WTC11 (cell line): ENCODE measurements at regions not wholly inside any gene's neighbourhood (a gene's known extent, or its start where the extent isn't known, plus 50 kb on each side); places are given as distances from the start of the nearest gene placed in this dataset.

Experiments
- CTCF ChIP-seq: fragments of 200-600 bp; IDR thresholded peaks from 2 replicates; pipeline ENCODE4 v1.8.0; 2022; ENCODE audit warnings: antibody characterized with exemption
- ELF4 ChIP-seq: sonication (generic); formaldehyde crosslinking; IDR thresholded peaks from 2 replicates; pipeline ENCODE4 v1.8.1; 2022; ENCODE audit warnings: low read depth, mild to moderate bottlenecking, moderate library complexity, missing genetic modification reagents
- JUN ChIP-seq: sonication (generic); formaldehyde crosslinking; IDR thresholded peaks from 2 replicates; pipeline ENCODE4 v1.8.0; 2023; ENCODE audit warnings: mild to moderate bottlenecking, missing genetic modification reagents
- MAX ChIP-seq: sonication (generic); formaldehyde crosslinking; IDR thresholded peaks from 2 replicates; pipeline ENCODE4 v1.8.0; 2022; ENCODE audit warnings: mild to moderate bottlenecking, missing genetic modification reagents
- MYBL2 ChIP-seq: sonication (generic); formaldehyde crosslinking; IDR thresholded peaks from 2 replicates; pipeline ENCODE4 v1.8.1; 2023; ENCODE audit warnings: mild to moderate bottlenecking, moderate library complexity, missing genetic modification reagents
- NFE2L1 ChIP-seq: sonication (generic); formaldehyde crosslinking; IDR thresholded peaks from 2 replicates; pipeline ENCODE4 v1.8.1; 2023; ENCODE audit warnings: missing genetic modification reagents
- NFYB ChIP-seq: sonication (generic); formaldehyde crosslinking; conservative IDR thresholded peaks from 2 replicates; pipeline ENCODE4 v1.8.0; 2022; ENCODE audit warnings: low read depth, missing genetic modification reagents
- RORB ChIP-seq: fragments of 250-450 bp; sonication (Bioruptor Pico); IDR thresholded peaks from 2 replicates; pipeline ENCODE4 v1.9.0; 2021; ENCODE audit warnings: mild to moderate bottlenecking
- SP1 ChIP-seq: sonication (generic); formaldehyde crosslinking; conservative IDR thresholded peaks from 2 replicates; pipeline ENCODE4 v1.8.1; 2022; ENCODE audit warnings: missing genetic modification reagents
- USF2 ChIP-seq: sonication (generic); formaldehyde crosslinking; IDR thresholded peaks from 2 replicates; pipeline ENCODE4 v1.8.1; 2023; ENCODE audit warnings: mild to moderate bottlenecking, missing genetic modification reagents, moderate library complexity
- ZNF423 ChIP-seq: fragments of 250-450 bp; sonication (Bioruptor Pico); IDR thresholded peaks from 2 replicates; pipeline ENCODE4 v2.1.2; 2022; ENCODE audit warnings: mild to moderate bottlenecking, moderate library complexity
- TF ChIP-seq, protein P1 (sequence below): sonication (generic); formaldehyde crosslinking; IDR thresholded peaks from 2 replicates; pipeline ENCODE4 v1.8.0; 2022; ENCODE audit warnings: mild to moderate bottlenecking, missing genetic modification reagents

DNA sequence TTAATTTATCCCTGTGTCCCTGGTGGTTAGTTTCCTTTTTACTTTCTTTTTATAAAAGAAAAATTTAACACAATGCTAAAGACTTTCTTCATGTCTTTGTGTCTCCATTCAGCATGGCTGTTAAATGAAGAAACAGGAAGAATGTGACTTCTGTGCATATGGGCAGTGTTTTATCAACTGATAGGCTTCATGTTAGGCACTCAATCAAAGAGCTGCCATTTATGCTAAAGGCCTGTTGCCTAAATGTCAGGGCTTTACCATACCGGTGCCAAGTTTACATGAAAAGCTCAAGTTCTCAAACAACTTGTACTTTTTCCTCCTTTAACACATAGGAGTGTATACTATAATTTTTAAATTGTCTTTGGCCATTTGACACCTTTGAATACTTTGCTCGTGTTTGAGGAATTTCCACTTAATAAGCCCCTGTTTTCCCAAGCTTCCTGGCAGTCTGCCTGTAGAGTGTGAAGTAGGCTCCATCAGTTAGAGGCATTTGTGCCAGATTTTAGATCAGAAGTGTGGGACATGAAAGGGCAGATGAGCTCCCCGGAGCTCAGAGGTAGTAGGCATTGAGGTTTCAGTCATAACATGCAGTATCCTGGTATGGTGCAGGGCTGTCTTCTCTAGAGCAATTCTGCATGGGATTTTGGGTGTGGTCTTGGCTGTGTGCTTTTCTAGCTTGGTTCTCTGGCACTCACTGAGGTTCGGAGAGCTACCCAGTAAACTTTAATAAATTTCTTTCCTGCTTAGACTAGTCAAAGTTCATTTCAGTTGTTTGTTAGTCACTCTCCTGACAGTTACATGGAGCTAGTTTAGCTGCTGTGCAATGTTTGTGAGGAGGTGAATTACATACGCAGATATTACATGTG is 119.0 kb downstream of the LEPR start:
- TF ChIP-seq NFE2L1 (CRISPR knock-in tag) = no peak
- TF ChIP-seq, protein P1, sequence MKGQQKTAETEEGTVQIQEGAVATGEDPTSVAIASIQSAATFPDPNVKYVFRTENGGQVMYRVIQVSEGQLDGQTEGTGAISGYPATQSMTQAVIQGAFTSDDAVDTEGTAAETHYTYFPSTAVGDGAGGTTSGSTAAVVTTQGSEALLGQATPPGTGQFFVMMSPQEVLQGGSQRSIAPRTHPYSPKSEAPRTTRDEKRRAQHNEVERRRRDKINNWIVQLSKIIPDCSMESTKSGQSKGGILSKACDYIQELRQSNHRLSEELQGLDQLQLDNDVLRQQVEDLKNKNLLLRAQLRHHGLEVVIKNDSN = no peak
- TF ChIP-seq MAX (CRISPR knock-in tag) = no peak
- TF ChIP-seq CTCF = no peak
- TF ChIP-seq SP1 (CRISPR knock-in tag) = no peak
- no peak for TF ChIP-seq RORB (CRISPR knock-in tag)
- no peak for TF ChIP-seq MYBL2 (CRISPR knock-in tag)
- TF ChIP-seq JUN (CRISPR knock-in tag) = no peak
- no peak for TF ChIP-seq ELF4 (CRISPR knock-in tag)
- no peak for TF ChIP-seq NFYB (CRISPR knock-in tag)
- TF ChIP-seq USF2 (CRISPR knock-in tag) = no peak
- no peak for TF ChIP-seq ZNF423
